ENCODE measurements at regions not wholly inside any gene's neighbourhood (a gene's known extent, or its start where the extent isn't known, plus 50 kb on each side); places are given as distances from the start of the nearest gene placed in this dataset.
"Not testable (repeated sequence)": the region's sequence is repeated elsewhere in the genome, so short reads cannot be mapped to it uniquely, and the experiment has no call there.

- H3K27ac Mint-ChIP-seq; ATAC-seq; H3K9me3 Mint-ChIP-seq; H3K4me3 Mint-ChIP-seq; DNase-seq (ENCODE audit: low spot score in 2 of 2); H3K4me1 Mint-ChIP-seq: not testable (repeated sequence)
- peaks cover 84% of the 10 kb centered on the region for H3K36me3 Mint-ChIP-seq
Measured at GRCh38 chr3:197618408-197618807, 62.6 kb upstream of the BDH1 start.

DNA sequence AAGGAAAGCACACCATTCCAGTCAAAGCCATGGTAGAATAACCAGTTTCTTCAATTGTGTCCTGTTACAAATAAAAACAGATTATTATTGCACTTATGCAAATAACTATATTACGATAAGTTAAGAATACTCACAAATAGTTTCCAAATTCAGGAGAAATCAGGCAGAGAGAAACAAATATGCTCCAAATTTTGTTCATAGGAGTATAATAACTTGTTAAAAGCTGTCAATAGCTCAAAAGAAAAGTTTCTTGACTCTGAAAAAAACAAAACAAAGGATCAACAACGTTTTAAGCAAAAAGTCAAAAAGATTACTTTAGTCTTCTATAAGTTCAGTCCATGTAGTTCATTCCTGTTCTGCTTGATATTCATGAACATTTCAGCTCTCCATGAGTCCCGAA is 59.7 kb upstream of the BDH1 start:
- H3K4me3 Mint-ChIP-seq = no peak overlapping the region
- H3K36me3 Mint-ChIP-seq = peaks cover 97% of the 10 kb centered on the region
- H3K27ac Mint-ChIP-seq = peak overlapping the region; percentile 65
- no peaks in the 10 kb centered on the region for H3K9me3 Mint-ChIP-seq
- DNase-seq (ENCODE audit: low spot score in 2 of 2) (no peak), ATAC-seq (no peak)
- peaks cover 8% of the 10 kb centered on the region for H3K4me1 Mint-ChIP-seq

GRCh38 chr3:197614134-197614533 is 58.4 kb upstream of the BDH1 start:
- peak overlapping the region; percentile 48 for H3K27ac Mint-ChIP-seq
- not testable (repeated sequence) for H3K9me3 Mint-ChIP-seq; H3K4me3 Mint-ChIP-seq; H3K4me1 Mint-ChIP-seq; ATAC-seq; DNase-seq (ENCODE audit: low spot score in 2 of 2)
- peaks cover 97% of the 10 kb centered on the region for H3K36me3 Mint-ChIP-seq

DNA sequence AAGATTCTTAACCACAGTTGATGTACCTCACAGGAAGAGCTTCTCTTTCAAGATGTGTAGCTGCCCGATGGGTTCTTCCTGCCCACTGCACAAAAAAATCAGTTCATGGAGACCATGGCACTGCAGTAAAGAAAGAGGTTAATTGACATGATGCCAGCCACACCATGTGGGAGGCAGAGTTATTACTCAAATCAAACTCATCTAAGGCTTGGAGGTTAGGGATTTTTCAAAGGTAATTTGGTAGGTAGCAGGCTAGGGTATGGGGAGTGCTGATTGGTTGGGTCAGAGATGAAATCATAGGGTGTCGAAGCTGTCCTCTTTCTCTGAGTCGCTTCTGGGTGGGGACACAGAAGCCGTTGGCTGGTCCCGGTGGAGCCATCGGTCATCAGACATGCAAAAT is 57.4 kb upstream of the BDH1 start:
- Mint-ChIP-seq H3K4me3 (peak overlapping the region; percentile 18), H3K36me3 (peaks cover 97% of the 10 kb centered on the region), H3K4me1 (peaks cover 8% of the 10 kb centered on the region), H3K9me3 (no peaks in the 10 kb centered on the region), H3K27ac (peak overlapping the region; percentile 48)
- DNase-seq (ENCODE audit: low spot score in 2 of 2) = no peak
- peak; percentile 99 for ATAC-seq

DNA sequence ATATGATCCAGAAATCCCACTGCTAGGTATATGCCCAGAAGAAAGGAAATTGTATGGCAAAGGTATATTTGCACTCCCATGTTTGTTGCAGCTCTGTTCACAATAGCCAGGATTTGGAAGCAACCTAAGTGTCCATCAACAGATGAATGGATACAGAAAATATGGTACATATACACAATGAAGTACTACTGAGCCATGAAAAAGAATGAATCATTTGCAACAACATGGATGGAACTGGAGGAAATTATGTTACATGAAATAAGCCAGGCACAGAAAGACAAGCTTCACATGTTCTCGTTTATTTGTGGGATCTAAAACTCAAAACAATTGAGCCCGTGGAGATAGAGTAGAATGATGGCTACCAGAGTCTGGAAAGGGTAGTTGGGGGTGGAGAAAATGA is 55.5 kb upstream of the BDH1 start:
- Mint-ChIP-seq H3K4me3 (no peak overlapping the region), H3K4me1 (peaks cover 8% of the 10 kb centered on the region), H3K36me3 (peaks cover 93% of the 10 kb centered on the region), H3K27ac (no peak overlapping the region), H3K9me3 (no peaks in the 10 kb centered on the region)
- ATAC-seq = no peak
- no peak for DNase-seq (ENCODE audit: low spot score in 2 of 2)

GRCh38 chr3:197606468-197606867 is 50.7 kb upstream of the BDH1 start:
- ATAC-seq = no peak
- Mint-ChIP-seq H3K4me3 (no peak overlapping the region), H3K36me3 (peaks cover 56% of the 10 kb centered on the region), H3K9me3 (no peaks in the 10 kb centered on the region), H3K27ac (no peak overlapping the region), H3K4me1 (no peaks in the 10 kb centered on the region)
- DNase-seq (ENCODE audit: low spot score in 2 of 2) = no peak

Measured in stimulated activated effector memory CD8-positive, alpha-beta T cell treated with anti-CD3 and anti-CD28 coated beads, Interleukin-12 subunit alpha, Interleukin-12 subunit beta, amount 100 ng/mL, for 72 hours (primary cell).